ENCODE measurements at regions not wholly inside any gene's neighbourhood (a gene's known extent, or its start where the extent isn't known, plus 50 kb on each side); places are given as distances from the start of the nearest gene placed in this dataset.

GRCh38 chr12:58566599-58566998 is 353.7 kb downstream of the LRIG3 start:
- H3K4me3 ChIP-seq (ENCODE audit: low read depth, low read length), result no peak overlapping the region
- TF ChIP-seq, protein P1, sequence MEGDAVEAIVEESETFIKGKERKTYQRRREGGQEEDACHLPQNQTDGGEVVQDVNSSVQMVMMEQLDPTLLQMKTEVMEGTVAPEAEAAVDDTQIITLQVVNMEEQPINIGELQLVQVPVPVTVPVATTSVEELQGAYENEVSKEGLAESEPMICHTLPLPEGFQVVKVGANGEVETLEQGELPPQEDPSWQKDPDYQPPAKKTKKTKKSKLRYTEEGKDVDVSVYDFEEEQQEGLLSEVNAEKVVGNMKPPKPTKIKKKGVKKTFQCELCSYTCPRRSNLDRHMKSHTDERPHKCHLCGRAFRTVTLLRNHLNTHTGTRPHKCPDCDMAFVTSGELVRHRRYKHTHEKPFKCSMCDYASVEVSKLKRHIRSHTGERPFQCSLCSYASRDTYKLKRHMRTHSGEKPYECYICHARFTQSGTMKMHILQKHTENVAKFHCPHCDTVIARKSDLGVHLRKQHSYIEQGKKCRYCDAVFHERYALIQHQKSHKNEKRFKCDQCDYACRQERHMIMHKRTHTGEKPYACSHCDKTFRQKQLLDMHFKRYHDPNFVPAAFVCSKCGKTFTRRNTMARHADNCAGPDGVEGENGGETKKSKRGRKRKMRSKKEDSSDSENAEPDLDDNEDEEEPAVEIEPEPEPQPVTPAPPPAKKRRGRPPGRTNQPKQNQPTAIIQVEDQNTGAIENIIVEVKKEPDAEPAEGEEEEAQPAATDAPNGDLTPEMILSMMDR (IDR thresholded peaks at IDR 0.05; ENCODE audit: insufficient read depth, low read depth, low read length), result no peak
- DNase-seq (ENCODE audit: low read depth), result peak; percentile 71

DNA sequence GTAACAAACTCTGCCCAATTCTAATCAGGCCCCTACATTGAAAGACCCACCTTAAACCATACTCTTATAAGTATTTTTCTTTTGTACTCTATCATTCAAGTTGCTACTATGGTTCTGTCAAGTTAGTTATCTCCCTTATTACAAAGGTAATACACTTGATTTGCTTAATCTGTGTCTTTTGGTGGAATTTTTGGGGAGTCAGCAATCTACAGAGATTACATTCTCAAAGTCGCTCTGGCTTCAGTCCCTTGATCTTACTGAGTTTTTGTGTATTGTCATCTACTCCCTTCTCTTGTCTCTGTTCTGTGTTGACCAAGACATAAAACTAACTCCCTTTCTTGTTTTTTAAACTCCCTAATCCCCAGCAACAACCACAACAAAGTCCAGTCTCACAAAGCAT is 353.1 kb downstream of the LRIG3 start:
- no peak overlapping the region for H3K4me3 ChIP-seq (ENCODE audit: low read depth, low read length)
- TF ChIP-seq, protein P1 (IDR thresholded peaks at IDR 0.05; ENCODE audit: insufficient read depth, low read depth, low read length), result no peak
- no peak for DNase-seq (ENCODE audit: low read depth)

GRCh38 chr12:58570411-58570810 is 349.9 kb downstream of the LRIG3 start:
- TF ChIP-seq, protein P1 (IDR thresholded peaks at IDR 0.05; ENCODE audit: insufficient read depth, low read depth, low read length), result no peak
- DNase-seq (ENCODE audit: low read depth), result no peak

DNA sequence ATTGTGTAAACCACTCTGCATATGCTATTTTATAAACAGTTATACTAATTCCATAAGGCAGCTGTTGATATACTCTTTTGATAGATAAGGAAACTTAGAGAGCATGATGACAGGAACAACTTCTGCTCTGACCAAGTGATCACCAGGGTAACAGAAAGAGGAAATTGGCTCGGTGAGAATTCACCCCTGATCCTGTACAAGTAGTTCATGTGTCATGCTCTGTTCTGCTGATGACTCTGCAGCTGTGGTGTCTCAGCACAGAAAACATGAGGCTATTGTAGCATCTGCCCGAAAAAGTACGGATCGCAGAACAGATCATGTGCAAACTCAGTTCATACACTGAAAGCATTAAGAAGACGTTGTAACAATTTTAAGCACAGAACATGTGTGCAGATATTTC is 345.0 kb downstream of the LRIG3 start:
- H3K4me3 ChIP-seq (ENCODE audit: low read depth, low read length), result no peak overlapping the region
- DNase-seq (ENCODE audit: low read depth), result peak; percentile 77
- TF ChIP-seq, protein P1 (IDR thresholded peaks at IDR 0.05; ENCODE audit: insufficient read depth, low read depth, low read length), result no peak

More at GRCh38 chr12:58570411-58570810, 349.9 kb downstream of the LRIG3 start:
- H3K4me3 ChIP-seq (ENCODE audit: low read depth, low read length), result no peak overlapping the region

DNA sequence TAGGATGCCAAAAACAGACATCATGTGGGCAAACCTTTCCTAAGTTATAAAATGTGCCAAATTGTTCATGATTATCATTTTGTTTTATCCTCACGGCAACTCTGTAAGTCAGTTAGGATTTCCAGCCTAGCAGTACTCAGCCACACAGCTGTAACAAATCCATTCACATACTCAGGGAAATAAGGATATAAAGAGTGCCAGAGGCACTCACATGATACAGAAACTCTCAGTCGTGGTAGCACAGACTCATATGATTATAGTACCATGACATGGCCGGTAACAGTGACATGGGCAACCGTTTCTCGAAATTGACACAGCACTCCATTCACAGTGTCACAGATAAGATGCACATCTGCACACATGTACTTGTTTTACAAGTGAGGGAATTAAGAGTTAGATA is 344.2 kb downstream of the LRIG3 start:
- H3K4me3 ChIP-seq (ENCODE audit: low read depth, low read length), result no peak overlapping the region
- no peak for DNase-seq (ENCODE audit: low read depth)
- TF ChIP-seq, protein P1 (IDR thresholded peaks at IDR 0.05; ENCODE audit: insufficient read depth, low read depth, low read length), result no peak

- TF ChIP-seq, protein P1 (IDR thresholded peaks at IDR 0.05; ENCODE audit: insufficient read depth, low read depth, low read length), result no peak
- H3K4me3 ChIP-seq (ENCODE audit: low read depth, low read length), result no peak overlapping the region
- no peak for DNase-seq (ENCODE audit: low read depth)
Measured at GRCh38 chr12:58576916-58577315, 343.4 kb downstream of the LRIG3 start.

GRCh38 chr12:58580095-58580494 is 340.2 kb downstream of the LRIG3 start:
- TF ChIP-seq, protein P1 (IDR thresholded peaks at IDR 0.05; ENCODE audit: insufficient read depth, low read depth, low read length), result no peak
- H3K4me3 ChIP-seq (ENCODE audit: low read depth, low read length), result no peak overlapping the region
- no peak for DNase-seq (ENCODE audit: low read depth)

Measured in fibroblast of villous mesenchyme (primary cell).